OCI-M2 (cell line): ENCODE measurements at regions not wholly inside any gene's neighbourhood (a gene's known extent, or its start where the extent isn't known, plus 50 kb on each side); places are given as distances from the start of the nearest gene placed in this dataset.
"Not testable (repeated sequence)": the region's sequence is repeated elsewhere in the genome, so short reads cannot be mapped to it uniquely, and the experiment has no call there.

ENCODE experiments used
- DNase-seq: peaks from one replicate; lab custom pipeline; 2025; ENCODE audit not compliant: unreplicated experiment; lab: John Stamatoyannopoulos, UW

DNA sequence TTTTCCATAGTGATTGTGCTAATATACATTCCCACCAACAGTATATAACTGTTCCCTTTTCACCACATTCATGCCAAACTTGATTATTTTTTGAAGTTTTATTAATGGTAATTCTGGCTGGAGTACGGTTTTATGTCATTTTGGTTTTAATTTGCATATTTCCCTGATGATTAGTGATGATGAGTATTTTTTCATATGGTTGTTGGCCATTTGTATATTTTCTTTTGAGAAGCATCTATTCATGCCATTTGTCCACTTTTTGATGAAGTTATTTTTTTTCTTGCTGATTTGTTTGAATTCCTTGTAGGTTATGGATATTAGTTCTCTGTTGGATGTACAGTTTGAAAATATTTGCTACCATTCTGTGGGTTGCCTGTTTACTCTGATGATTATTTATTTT lies 484.4 kb upstream of the SPRY2 start:
- no peak for DNase-seq

GRCh38 chr13:80824229-80824628 lies 483.3 kb upstream of the SPRY2 start:
- DNase-seq = no peak

DNA sequence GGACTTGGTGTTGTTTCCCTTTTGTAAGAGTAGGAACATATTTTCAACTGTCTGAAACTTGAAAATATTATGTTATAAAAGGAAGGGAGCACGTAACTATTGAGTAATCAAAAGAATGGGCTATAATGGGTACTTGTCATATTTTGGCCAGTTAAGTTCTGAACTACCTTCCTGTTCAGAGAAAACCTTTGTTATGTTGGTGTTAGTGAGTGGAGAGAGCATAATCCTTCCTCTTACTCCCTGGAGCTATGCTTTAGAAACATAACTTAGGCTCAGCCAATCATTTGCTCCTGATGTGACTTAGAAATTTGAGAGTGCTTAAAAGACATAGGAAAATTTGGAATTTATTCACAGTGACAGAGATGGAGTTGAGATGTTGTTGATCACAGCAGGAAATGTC lies 482.5 kb upstream of the SPRY2 start:
- DNase-seq = no peak

- no peak for DNase-seq
Measured at GRCh38 chr13:80821466-80821865, 480.5 kb upstream of the SPRY2 start.

- DNase-seq = no peak
Measured at GRCh38 chr13:80817979-80818378, 477.1 kb upstream of the SPRY2 start.

DNA sequence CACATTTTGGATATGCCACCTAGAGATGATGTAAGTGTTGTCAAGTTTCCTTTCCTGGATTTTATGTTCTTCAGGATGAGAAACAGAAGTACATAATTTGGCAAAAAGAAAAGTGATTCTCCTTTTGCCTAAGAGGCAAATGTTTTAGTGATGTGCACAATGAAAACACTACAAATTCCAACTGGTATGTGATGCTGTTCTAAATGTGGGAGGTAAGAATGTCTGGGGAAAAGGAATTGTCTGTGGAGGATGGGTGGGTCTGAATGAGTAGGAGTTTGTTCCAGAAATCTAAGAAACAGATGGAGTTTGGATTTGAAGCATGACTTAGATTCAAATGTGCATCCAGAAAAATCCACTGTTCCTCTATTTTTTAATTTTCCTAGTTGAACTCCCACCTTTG lies 473.6 kb upstream of the SPRY2 start:
- no peak for DNase-seq

GRCh38 chr13:80810294-80810693 lies 469.4 kb upstream of the SPRY2 start:
- DNase-seq = not testable (repeated sequence)

DNA sequence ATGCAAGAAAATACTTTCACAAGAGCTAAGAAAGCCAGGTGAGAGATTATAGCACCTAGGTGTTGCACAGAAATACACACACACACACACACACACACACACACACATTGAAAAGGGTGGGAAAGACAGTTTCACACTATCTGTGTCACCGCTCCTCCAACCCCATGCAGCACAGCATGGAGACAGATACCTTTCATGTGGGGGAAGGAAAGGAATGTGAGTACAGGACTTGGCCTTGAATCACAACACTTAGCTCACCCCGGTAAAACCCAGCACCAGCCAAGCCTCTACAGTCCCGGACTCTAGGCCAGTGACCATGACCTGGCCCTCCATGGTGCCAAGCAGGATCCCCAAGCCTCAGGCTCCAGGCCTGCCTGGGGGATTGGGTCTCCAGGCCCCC lies 462.0 kb upstream of the SPRY2 start:
- DNase-seq = no peak

DNA sequence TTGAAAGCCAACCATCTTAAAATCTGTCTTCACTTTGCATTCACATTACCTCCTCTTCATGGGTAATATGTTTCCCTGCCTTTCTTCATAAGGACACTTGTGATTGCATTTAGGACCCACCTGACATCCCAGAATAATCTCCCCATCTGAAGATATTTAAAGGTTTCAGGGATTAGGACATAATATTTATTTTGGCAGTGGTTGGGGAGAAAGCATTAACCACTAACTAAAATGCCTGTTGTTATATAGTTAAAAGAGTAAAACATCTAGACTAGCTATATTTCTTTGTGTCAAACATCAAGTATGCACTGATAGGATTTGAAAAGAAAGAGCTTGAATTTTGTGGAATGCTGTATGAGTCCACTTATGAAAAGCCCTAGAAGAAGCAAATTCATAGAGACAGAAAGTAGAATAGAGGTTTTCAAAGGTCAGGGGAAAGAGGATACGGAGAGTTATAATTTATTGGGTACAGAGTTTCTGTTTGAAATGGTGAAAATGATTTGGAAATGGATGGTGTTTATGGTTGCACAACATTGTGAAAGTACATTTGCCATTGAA lies 457.7 kb upstream of the SPRY2 start:
- no peak for DNase-seq

GRCh38 chr13:80787604-80788003 lies 446.7 kb upstream of the SPRY2 start:
- DNase-seq = no peak

- DNase-seq = no peak
Measured at GRCh38 chr13:80783926-80784565, 443.1 kb upstream of the SPRY2 start.

DNA sequence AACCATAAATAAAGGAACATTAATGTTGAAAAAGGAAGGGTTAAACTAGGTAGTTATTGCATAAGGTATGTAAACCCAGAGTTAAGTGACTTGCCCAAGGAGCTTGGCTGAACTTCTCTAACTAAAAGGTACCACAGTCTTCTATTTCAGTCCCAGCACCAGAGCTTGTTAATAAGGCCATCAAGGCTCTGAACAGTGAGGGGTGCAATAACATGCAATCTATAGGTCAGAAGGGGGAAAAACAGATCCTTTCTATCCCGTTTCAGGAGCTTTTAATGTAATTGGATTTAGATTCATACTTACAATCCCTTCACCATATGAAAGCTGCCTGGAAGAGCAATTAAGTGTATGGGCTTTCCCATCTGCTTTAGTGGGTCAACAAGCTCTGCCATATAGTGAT lies 441.5 kb upstream of the SPRY2 start:
- no peak for DNase-seq

- no peak for DNase-seq
Measured at GRCh38 chr13:80778297-80778696, 437.4 kb upstream of the SPRY2 start.

DNA sequence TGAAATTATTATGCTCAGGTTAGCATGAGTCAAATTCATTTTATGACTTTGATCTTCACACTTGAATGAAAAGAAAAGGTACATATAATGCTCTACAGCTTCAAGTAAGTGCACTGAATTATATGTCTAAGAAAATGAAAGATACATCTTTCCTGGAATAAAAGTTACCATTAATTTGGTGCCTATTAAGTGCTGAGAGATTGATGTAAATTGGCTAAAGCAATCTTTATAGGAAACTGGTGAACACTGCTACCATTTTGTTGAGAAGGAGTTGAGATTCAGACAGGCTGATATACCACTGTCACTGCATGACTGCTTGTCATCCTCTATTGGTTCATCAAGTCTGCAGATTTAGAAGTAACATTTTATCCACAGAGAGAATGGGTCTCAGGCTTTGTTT lies 416.8 kb upstream of the SPRY2 start:
- DNase-seq = no peak

DNA sequence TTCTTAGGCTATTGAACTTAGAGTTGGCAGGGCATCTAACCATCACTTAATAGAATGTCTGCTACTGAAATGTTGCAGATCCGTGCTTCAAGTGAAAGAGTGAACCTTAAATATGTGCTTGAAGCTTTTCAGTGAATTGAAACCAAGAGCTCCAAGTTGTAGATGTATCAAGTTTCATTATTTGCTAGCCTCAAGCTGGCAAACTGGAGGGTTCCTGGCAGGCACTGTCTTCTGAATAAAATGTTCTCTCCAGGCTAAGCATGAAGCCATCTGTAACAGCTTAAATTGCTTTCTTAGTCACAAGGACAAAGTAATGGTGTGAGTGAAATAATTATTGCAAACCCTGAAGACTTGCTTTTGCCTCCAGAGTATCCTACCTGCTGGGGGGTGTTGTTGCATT lies 415.0 kb upstream of the SPRY2 start:
- no peak for DNase-seq

GRCh38 chr13:80754441-80754840 lies 413.5 kb upstream of the SPRY2 start:
- no peak for DNase-seq

DNA sequence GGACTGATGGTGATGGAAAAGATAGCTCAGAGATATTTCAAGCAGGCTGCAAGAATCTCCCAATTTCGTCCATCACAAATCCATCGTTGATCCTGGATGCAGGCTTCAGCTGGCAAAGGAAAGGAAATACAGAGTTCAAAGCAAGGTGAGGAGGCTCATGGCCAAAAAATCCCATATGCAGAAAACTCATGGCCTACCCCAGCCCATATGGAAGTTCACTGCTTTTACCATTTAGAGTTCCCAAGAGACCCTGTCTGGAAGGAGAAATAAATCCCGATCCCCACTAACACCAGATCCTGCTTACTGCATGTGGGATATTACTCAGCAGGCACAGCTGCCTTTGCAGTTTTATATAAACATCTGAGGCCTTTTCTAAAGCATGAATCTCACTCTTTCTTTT lies 412.9 kb upstream of the SPRY2 start:
- DNase-seq = no peak

- no peak for DNase-seq
Measured at GRCh38 chr13:80751854-80752253, 410.9 kb upstream of the SPRY2 start.

DNA sequence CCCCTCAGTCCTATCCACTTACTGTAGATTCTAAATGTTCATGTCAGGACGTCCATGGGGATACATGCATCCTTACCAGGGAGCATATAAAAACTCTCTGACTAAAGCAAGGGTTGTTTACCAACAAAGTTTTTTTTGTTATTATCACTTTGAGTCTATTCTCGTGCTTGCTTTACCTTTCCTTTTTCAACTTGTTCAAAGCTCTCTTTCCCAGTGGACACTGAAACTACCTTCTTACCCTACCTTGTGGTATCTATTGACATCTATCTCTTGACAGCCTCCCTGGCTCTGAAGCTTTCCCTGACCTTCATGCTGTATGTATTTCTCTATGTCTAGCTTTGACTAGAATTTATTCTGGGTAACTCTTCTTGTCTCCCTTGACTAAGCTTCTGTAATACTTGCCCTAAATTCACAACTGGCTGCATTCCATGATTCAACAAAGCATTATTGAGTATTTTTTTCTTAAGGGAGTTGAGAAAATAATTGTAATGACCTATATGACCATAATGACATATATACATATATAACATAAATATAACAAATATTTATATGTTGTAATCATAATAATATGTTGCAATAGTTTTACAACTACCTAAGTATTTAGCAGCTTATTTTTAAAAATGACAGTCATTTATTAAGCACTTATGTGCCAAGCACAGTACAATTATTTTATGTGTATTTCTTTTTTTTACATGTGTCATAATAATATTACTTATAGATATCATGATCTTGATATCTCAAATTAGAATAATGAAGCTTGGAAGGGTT lies 403.4 kb upstream of the SPRY2 start:
- no peak for DNase-seq

GRCh38 chr13:80742033-80742432 lies 401.1 kb upstream of the SPRY2 start:
- no peak for DNase-seq

DNA sequence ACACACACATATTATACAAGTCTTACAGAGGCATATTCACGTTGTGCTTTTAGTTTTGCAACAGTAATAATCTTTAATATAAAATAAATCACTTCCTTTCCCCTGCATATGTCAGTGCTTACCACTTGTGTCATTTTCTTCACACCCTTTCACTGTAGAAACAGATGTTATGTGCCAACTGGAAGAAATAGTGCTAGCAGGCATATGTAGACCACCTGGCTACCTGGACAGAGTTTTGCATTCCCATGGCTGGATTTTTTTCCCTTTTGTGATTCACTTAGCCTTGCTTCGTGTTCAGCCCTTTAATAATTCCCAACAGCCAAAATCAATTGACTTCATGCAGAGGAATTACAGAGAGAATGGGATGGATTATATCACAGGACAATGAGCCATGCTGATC lies 399.1 kb upstream of the SPRY2 start:
- DNase-seq = no peak

DNA sequence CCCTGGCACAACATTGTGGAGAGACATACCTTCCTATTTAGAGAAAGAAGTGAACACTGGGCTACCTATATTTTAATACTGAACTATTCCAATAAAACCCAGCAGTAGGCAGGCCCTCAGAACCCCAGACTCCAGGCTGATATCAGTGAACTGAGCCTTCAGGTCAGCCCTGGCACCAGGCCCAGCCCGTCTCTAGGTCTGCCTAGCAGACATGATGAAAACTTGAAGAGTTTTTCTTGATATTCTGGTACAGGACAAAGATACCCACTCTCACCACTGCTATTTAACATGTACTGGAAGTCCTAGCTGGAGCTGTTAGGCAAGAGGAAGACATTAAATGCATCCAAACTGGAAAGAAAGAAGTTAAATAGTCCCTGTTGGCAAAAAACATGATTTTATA lies 396.6 kb upstream of the SPRY2 start:
- no peak for DNase-seq
